ENCODE measurements at regions not wholly inside any gene's neighbourhood (a gene's known extent, or its start where the extent isn't known, plus 50 kb on each side); places are given as distances from the start of the nearest gene placed in this dataset.

DNA sequence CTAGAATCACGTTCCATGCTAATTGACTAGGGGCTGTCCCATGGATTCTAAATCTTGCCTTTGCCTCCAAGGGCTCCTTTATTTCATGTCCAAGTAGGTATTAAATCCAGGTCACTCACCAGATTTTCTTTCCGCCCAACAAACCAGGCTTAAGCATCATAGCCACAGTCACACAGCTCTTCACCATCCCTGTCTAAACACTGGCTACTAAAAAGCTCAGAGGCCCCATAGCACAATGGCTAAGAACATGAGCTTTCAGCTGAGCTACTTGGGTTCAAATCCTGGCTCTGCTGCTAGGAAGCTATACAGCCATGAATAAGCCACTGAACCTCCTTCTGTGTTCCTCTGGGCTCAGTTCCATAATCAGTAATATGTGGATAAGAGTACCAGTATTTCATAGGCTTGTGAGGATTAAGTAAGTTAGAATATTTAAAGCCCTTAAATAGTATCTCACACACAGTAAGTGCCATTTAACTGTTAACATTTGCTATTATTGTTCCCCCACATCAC, 277.2 kb upstream of the GJB5 start:
- ATAC-seq (peak; percentile 61), DNase-seq (ENCODE audit: low spot score) (peak; percentile 18)
- Mint-ChIP-seq H3K4me1 (peaks cover 7% of the 10 kb centered on the region; the same call in 2 of the 3 replicates), H3K27ac (no peak overlapping the region), H3K27me3 (ENCODE audit: insufficient read depth, low read depth, poor library complexity) (peaks cover 6% of the 10 kb centered on the region), H3K4me3 (no peak overlapping the region), H3K36me3 (ENCODE audit: low read depth) (no peaks in the 10 kb centered on the region), H3K9me3 (no peaks in the 10 kb centered on the region; the same call in 2 of the 3 replicates)
- Histone ChIP-seq H3K27ac (ENCODE audit: low read depth) (no peak overlapping the region), H3K9me2 (ENCODE audit: insufficient read depth) (no peaks in the 10 kb centered on the region), H3K79me2 (replicated peaks; ENCODE audit: insufficient read depth) (no peaks in the 10 kb centered on the region), H3K4me2 (no peak overlapping the region), H3K4me3 (no peak overlapping the region), H4K20me1 (replicated peaks; ENCODE audit: insufficient read depth) (no peaks in the 10 kb centered on the region), H3F3A (replicated peaks; ENCODE audit: low read depth) (no peaks in the 10 kb centered on the region), H2AFZ (no peak overlapping the region), H3K36me3 (ENCODE audit: insufficient read depth) (no peaks in the 10 kb centered on the region), H3K27me3 (ENCODE audit: insufficient read depth) (no peaks in the 10 kb centered on the region), H3K4me1 (ENCODE audit: insufficient read depth) (no peaks in the 10 kb centered on the region)
- TF ChIP-seq EZH2 (IDR thresholded peaks at IDR 0.05; ENCODE audit: low read depth, unreplicated experiment) (no peak), ZNF331 (CRISPR knock-in tag; IDR thresholded peaks at IDR 0.05; ENCODE audit: low read depth) (no peak), STAT1 (IDR thresholded peaks at IDR 0.05; ENCODE audit: unreplicated experiment) (no peak), JUNB (IDR thresholded peaks at IDR 0.05; ENCODE audit: unreplicated experiment) (no peak)

GRCh38 chr1:34478515-34479076, 276.3 kb upstream of the GJB5 start:
- DNase-seq (ENCODE audit: low spot score) = peak; percentile 9
- H3K4me1 Mint-ChIP-seq = peaks cover 7% of the 10 kb centered on the region; the same call in 2 of the 3 replicates
- TF ChIP-seq ZNF114 (CRISPR knock-in tag; IDR thresholded peaks at IDR 0.05) = no peak
- TF ChIP-seq, protein P1, sequence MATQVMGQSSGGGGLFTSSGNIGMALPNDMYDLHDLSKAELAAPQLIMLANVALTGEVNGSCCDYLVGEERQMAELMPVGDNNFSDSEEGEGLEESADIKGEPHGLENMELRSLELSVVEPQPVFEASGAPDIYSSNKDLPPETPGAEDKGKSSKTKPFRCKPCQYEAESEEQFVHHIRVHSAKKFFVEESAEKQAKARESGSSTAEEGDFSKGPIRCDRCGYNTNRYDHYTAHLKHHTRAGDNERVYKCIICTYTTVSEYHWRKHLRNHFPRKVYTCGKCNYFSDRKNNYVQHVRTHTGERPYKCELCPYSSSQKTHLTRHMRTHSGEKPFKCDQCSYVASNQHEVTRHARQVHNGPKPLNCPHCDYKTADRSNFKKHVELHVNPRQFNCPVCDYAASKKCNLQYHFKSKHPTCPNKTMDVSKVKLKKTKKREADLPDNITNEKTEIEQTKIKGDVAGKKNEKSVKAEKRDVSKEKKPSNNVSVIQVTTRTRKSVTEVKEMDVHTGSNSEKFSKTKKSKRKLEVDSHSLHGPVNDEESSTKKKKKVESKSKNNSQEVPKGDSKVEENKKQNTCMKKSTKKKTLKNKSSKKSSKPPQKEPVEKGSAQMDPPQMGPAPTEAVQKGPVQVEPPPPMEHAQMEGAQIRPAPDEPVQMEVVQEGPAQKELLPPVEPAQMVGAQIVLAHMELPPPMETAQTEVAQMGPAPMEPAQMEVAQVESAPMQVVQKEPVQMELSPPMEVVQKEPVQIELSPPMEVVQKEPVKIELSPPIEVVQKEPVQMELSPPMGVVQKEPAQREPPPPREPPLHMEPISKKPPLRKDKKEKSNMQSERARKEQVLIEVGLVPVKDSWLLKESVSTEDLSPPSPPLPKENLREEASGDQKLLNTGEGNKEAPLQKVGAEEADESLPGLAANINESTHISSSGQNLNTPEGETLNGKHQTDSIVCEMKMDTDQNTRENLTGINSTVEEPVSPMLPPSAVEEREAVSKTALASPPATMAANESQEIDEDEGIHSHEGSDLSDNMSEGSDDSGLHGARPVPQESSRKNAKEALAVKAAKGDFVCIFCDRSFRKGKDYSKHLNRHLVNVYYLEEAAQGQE (IDR thresholded peaks at IDR 0.05; ENCODE audit: unreplicated experiment) = peak; percentile 67
- TF ChIP-seq, protein P2, sequence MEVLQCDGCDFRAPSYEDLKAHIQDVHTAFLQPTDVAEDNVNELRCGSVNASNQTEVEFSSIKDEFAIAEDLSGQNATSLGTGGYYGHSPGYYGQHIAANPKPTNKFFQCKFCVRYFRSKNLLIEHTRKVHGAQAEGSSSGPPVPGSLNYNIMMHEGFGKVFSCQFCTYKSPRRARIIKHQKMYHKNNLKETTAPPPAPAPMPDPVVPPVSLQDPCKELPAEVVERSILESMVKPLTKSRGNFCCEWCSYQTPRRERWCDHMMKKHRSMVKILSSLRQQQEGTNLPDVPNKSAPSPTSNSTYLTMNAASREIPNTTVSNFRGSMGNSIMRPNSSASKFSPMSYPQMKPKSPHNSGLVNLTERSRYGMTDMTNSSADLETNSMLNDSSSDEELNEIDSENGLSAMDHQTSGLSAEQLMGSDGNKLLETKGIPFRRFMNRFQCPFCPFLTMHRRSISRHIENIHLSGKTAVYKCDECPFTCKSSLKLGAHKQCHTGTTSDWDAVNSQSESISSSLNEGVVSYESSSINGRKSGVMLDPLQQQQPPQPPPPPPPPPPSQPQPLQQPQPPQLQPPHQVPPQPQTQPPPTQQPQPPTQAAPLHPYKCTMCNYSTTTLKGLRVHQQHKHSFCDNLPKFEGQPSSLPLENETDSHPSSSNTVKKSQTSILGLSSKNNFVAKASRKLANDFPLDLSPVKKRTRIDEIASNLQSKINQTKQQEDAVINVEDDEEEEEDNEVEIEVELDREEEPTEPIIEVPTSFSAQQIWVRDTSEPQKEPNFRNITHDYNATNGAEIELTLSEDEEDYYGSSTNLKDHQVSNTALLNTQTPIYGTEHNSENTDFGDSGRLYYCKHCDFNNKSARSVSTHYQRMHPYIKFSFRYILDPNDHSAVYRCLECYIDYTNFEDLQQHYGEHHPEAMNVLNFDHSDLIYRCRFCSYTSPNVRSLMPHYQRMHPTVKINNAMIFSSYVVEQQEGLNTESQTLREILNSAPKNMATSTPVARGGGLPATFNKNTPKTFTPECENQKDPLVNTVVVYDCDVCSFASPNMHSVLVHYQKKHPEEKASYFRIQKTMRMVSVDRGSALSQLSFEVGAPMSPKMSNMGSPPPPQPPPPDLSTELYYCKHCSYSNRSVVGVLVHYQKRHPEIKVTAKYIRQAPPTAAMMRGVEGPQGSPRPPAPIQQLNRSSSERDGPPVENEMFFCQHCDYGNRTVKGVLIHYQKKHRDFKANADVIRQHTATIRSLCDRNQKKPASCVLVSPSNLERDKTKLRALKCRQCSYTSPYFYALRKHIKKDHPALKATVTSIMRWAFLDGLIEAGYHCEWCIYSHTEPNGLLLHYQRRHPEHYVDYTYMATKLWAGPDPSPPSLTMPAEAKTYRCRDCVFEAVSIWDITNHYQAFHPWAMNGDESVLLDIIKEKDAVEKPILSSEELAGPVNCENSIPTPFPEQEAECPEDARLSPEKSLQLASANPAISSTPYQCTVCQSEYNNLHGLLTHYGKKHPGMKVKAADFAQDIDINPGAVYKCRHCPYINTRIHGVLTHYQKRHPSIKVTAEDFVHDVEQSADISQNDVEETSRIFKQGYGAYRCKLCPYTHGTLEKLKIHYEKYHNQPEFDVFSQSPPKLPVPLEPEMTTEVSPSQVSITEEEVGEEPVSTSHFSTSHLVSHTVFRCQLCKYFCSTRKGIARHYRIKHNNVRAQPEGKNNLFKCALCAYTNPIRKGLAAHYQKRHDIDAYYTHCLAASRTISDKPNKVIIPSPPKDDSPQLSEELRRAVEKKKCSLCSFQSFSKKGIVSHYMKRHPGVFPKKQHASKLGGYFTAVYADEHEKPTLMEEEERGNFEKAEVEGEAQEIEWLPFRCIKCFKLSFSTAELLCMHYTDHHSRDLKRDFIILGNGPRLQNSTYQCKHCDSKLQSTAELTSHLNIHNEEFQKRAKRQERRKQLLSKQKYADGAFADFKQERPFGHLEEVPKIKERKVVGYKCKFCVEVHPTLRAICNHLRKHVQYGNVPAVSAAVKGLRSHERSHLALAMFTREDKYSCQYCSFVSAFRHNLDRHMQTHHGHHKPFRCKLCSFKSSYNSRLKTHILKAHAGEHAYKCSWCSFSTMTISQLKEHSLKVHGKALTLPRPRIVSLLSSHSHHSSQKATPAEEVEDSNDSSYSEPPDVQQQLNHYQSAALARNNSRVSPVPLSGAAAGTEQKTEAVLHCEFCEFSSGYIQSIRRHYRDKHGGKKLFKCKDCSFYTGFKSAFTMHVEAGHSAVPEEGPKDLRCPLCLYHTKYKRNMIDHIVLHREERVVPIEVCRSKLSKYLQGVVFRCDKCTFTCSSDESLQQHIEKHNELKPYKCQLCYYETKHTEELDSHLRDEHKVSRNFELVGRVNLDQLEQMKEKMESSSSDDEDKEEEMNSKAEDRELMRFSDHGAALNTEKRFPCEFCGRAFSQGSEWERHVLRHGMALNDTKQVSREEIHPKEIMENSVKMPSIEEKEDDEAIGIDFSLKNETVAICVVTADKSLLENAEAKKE (CRISPR knock-in tag; IDR thresholded peaks at IDR 0.05) = no peak
- TF ChIP-seq CREB1 (CRISPR knock-in tag; IDR thresholded peaks at IDR 0.05; ENCODE audit: low read depth) = no peak
- no peak for TF ChIP-seq ETS1 (IDR thresholded peaks at IDR 0.05)
- TF ChIP-seq ZNF331 (CRISPR knock-in tag; IDR thresholded peaks at IDR 0.05; ENCODE audit: low read depth) = no peak
- no peak for TF ChIP-seq EZH2 (IDR thresholded peaks at IDR 0.05; ENCODE audit: low read depth, unreplicated experiment)
- Histone ChIP-seq H3K4me2 (no peak overlapping the region), H3K27me3 (ENCODE audit: insufficient read depth) (no peaks in the 10 kb centered on the region), H3F3A (replicated peaks; ENCODE audit: low read depth) (no peaks in the 10 kb centered on the region), H3K79me2 (replicated peaks; ENCODE audit: insufficient read depth) (no peaks in the 10 kb centered on the region), H3K36me3 (ENCODE audit: insufficient read depth) (no peaks in the 10 kb centered on the region), H2AFZ (no peak overlapping the region), H4K20me1 (replicated peaks; ENCODE audit: insufficient read depth) (no peaks in the 10 kb centered on the region), H3K4me3 (no peak overlapping the region), H3K4me1 (ENCODE audit: insufficient read depth) (no peaks in the 10 kb centered on the region), H3K27ac (ENCODE audit: low read depth) (no peak overlapping the region), H3K9me2 (ENCODE audit: insufficient read depth) (0 out of 2 replicates have a peak, but pooled peaks cover under 1% of the 10 kb centered on the region)
- ATAC-seq = peak; percentile 74
- no peak overlapping the region for H3K4me3 Mint-ChIP-seq
- peaks cover 6% of the 10 kb centered on the region for H3K27me3 Mint-ChIP-seq (ENCODE audit: insufficient read depth, low read depth, poor library complexity)
- no peaks in the 10 kb centered on the region; the same call in 2 of the 3 replicates for H3K9me3 Mint-ChIP-seq
- H3K27ac Mint-ChIP-seq = no peak overlapping the region
- no peaks in the 10 kb centered on the region for H3K36me3 Mint-ChIP-seq (ENCODE audit: low read depth)

Data from GM23338 (cell line).